Right lung (tissue), 2 donors: ENCODE measurements at regions not wholly inside any gene's neighbourhood (a gene's known extent, or its start where the extent isn't known, plus 50 kb on each side); places are given as distances from the start of the nearest gene placed in this dataset.
"Not testable (repeated sequence)": the region's sequence is repeated elsewhere in the genome, so short reads cannot be mapped to it uniquely, and the experiment has no call there.

Experiments used
- DNase-seq, 2 donors: peaks; one replicate each; pipeline ENCODE4 v3.0.0-alpha.2; 2013

- no peak for DNase-seq
Measured at GRCh38 chr1:95893921-95894320, 659.9 kb downstream of the RWDD3 start.

GRCh38 chr1:95903060-95903459 is 669.0 kb downstream of the RWDD3 start:
- no peak for DNase-seq

- no peak for DNase-seq
Measured at GRCh38 chr1:95905818-95906395, 671.9 kb downstream of the RWDD3 start.

GRCh38 chr1:95911739-95912138 is 677.7 kb downstream of the RWDD3 start:
- DNase-seq = not testable (repeated sequence)

- DNase-seq = no peak
Measured at GRCh38 chr1:95916616-95917015, 682.6 kb downstream of the RWDD3 start.

- no peak for DNase-seq
Measured at GRCh38 chr1:95924684-95925083, 690.7 kb downstream of the RWDD3 start.

- DNase-seq = no peak
Measured at GRCh38 chr1:95926331-95926730, 692.3 kb downstream of the RWDD3 start.

GRCh38 chr1:95927061-95927460 is 693.1 kb downstream of the RWDD3 start:
- no peak for DNase-seq

- DNase-seq = no peak
Measured at GRCh38 chr1:95935719-95936118, 701.7 kb downstream of the RWDD3 start.

GRCh38 chr1:95941121-95941798 is 707.2 kb downstream of the RWDD3 start:
- DNase-seq = no peak

- no peak for DNase-seq
Measured at GRCh38 chr1:95948023-95948422, 714.0 kb downstream of the RWDD3 start.

GRCh38 chr1:95951371-95952102 is 717.5 kb downstream of the RWDD3 start:
- DNase-seq = no peak

- DNase-seq = peak; percentile 11 to 15
Measured at GRCh38 chr1:95953015-95953414, 719.0 kb downstream of the RWDD3 start.

GRCh38 chr1:95954585-95954984 is 720.6 kb downstream of the RWDD3 start:
- no peak for DNase-seq

- DNase-seq = no peak
Measured at GRCh38 chr1:95956215-95956614, 722.2 kb downstream of the RWDD3 start.

- DNase-seq = no peak
Measured at GRCh38 chr1:95957748-95958147, 723.7 kb downstream of the RWDD3 start.

GRCh38 chr1:95966866-95967265 is 732.9 kb downstream of the RWDD3 start:
- peak in 1 of 2 donors; percentile 2 for DNase-seq

- no peak for DNase-seq
Measured at GRCh38 chr1:95974586-95974985, 740.6 kb downstream of the RWDD3 start.

- DNase-seq = no peak
Measured at GRCh38 chr1:95982711-95983110, 738.9 kb upstream of the PTBP2 start.

GRCh38 chr1:95983831-95984230 is 737.8 kb upstream of the PTBP2 start:
- DNase-seq = no peak

- DNase-seq = no peak
Measured at GRCh38 chr1:95984798-95985374, 736.7 kb upstream of the PTBP2 start.

- DNase-seq = no peak
Measured at GRCh38 chr1:95990033-95990432, 731.6 kb upstream of the PTBP2 start.
